ENCODE measurements at regions not wholly inside any gene's neighbourhood (a gene's known extent, or its start where the extent isn't known, plus 50 kb on each side); places are given as distances from the start of the nearest gene placed in this dataset.

GRCh38 chr16:9422762-9423513, 331.5 kb downstream of the HAPSTR1 start:
- no peak for DNase-seq

GRCh38 chr16:9425236-9425635, 333.8 kb downstream of the HAPSTR1 start:
- no peak for DNase-seq

- DNase-seq, result no peak
These were observed 337.0 kb downstream of the HAPSTR1 start for GRCh38 chr16:9428355-9429005.

GRCh38 chr16:9429646-9430330, 338.3 kb downstream of the HAPSTR1 start:
- DNase-seq, result no peak

- DNase-seq, result no peak
These were observed 343.2 kb downstream of the HAPSTR1 start for GRCh38 chr16:9434659-9435058.

GRCh38 chr16:9436175-9436574, 344.7 kb downstream of the HAPSTR1 start:
- no peak for DNase-seq

GRCh38 chr16:9437115-9437514, 345.7 kb downstream of the HAPSTR1 start:
- DNase-seq, result no peak

- DNase-seq, result no peak
These were observed 347.5 kb downstream of the HAPSTR1 start for GRCh38 chr16:9438991-9439390.

- no peak for DNase-seq
These were observed 349.6 kb downstream of the HAPSTR1 start for GRCh38 chr16:9441012-9441411.

GRCh38 chr16:9443864-9444263, 352.4 kb downstream of the HAPSTR1 start:
- no peak for DNase-seq

GRCh38 chr16:9446471-9447194, 355.2 kb downstream of the HAPSTR1 start:
- no peak for DNase-seq

GRCh38 chr16:9447195-9447551, 355.7 kb downstream of the HAPSTR1 start:
- no peak for DNase-seq

GRCh38 chr16:9447699-9448098, 356.3 kb downstream of the HAPSTR1 start:
- DNase-seq, result no peak

GRCh38 chr16:9449597-9449996, 358.2 kb downstream of the HAPSTR1 start:
- no peak for DNase-seq

- DNase-seq, result no peak
These were observed 365.8 kb downstream of the HAPSTR1 start for GRCh38 chr16:9457215-9457614.

- no peak for DNase-seq
These were observed 367.4 kb downstream of the HAPSTR1 start for GRCh38 chr16:9458816-9459215.

- no peak for DNase-seq
These were observed 371.5 kb downstream of the HAPSTR1 start for GRCh38 chr16:9462984-9463383.

- no peak for DNase-seq
These were observed 372.0 kb downstream of the HAPSTR1 start for GRCh38 chr16:9463461-9463860.

GRCh38 chr16:9465161-9465560, 373.7 kb downstream of the HAPSTR1 start:
- no peak for DNase-seq

GRCh38 chr16:9469512-9469911, 378.1 kb downstream of the HAPSTR1 start:
- DNase-seq, result no peak

- DNase-seq, result no peak
These were observed 385.3 kb downstream of the HAPSTR1 start for GRCh38 chr16:9476744-9477143.

GRCh38 chr16:9479008-9479407, 387.6 kb downstream of the HAPSTR1 start:
- no peak for DNase-seq

GRCh38 chr16:9480503-9480902, 389.1 kb downstream of the HAPSTR1 start:
- DNase-seq, result no peak
